K562 (cell line): ENCODE measurements at regions not wholly inside any gene's neighbourhood (a gene's known extent, or its start where the extent isn't known, plus 50 kb on each side); places are given as distances from the start of the nearest gene placed in this dataset.

Experiments
- MYNN ChIP-seq, 2 experiments: sonication (generic); formaldehyde crosslinking in 1 of 2; IDR thresholded peaks; 2 replicates each; pipeline versions ENCODE4 v1.5.0 to v1.6.1; 2016 to 2020; ENCODE audit warnings: antibody characterized with exemption in 1 of 2, missing genetic modification reagents in 1 of 2
- ZNF668 ChIP-seq: fragments of 250-450 bp; sonication (Bioruptor Pico); IDR thresholded peaks from 2 replicates; pipeline ENCODE4 v1.8.0; 2022; ENCODE audit warnings: mild to moderate bottlenecking, inconsistent platforms
- TF ChIP-seq, protein P1 (sequence below): fragments of 450-650 bp; IDR thresholded peaks from 2 replicates; pipeline ENCODE4 v1.6.1; 2016; ENCODE audit warnings: mild to moderate bottlenecking, moderate library complexity

GRCh38 chr10:130474591-130474990 lies 338.4 kb downstream of the GLRX3 start (continued):
- TF ChIP-seq, protein P1, sequence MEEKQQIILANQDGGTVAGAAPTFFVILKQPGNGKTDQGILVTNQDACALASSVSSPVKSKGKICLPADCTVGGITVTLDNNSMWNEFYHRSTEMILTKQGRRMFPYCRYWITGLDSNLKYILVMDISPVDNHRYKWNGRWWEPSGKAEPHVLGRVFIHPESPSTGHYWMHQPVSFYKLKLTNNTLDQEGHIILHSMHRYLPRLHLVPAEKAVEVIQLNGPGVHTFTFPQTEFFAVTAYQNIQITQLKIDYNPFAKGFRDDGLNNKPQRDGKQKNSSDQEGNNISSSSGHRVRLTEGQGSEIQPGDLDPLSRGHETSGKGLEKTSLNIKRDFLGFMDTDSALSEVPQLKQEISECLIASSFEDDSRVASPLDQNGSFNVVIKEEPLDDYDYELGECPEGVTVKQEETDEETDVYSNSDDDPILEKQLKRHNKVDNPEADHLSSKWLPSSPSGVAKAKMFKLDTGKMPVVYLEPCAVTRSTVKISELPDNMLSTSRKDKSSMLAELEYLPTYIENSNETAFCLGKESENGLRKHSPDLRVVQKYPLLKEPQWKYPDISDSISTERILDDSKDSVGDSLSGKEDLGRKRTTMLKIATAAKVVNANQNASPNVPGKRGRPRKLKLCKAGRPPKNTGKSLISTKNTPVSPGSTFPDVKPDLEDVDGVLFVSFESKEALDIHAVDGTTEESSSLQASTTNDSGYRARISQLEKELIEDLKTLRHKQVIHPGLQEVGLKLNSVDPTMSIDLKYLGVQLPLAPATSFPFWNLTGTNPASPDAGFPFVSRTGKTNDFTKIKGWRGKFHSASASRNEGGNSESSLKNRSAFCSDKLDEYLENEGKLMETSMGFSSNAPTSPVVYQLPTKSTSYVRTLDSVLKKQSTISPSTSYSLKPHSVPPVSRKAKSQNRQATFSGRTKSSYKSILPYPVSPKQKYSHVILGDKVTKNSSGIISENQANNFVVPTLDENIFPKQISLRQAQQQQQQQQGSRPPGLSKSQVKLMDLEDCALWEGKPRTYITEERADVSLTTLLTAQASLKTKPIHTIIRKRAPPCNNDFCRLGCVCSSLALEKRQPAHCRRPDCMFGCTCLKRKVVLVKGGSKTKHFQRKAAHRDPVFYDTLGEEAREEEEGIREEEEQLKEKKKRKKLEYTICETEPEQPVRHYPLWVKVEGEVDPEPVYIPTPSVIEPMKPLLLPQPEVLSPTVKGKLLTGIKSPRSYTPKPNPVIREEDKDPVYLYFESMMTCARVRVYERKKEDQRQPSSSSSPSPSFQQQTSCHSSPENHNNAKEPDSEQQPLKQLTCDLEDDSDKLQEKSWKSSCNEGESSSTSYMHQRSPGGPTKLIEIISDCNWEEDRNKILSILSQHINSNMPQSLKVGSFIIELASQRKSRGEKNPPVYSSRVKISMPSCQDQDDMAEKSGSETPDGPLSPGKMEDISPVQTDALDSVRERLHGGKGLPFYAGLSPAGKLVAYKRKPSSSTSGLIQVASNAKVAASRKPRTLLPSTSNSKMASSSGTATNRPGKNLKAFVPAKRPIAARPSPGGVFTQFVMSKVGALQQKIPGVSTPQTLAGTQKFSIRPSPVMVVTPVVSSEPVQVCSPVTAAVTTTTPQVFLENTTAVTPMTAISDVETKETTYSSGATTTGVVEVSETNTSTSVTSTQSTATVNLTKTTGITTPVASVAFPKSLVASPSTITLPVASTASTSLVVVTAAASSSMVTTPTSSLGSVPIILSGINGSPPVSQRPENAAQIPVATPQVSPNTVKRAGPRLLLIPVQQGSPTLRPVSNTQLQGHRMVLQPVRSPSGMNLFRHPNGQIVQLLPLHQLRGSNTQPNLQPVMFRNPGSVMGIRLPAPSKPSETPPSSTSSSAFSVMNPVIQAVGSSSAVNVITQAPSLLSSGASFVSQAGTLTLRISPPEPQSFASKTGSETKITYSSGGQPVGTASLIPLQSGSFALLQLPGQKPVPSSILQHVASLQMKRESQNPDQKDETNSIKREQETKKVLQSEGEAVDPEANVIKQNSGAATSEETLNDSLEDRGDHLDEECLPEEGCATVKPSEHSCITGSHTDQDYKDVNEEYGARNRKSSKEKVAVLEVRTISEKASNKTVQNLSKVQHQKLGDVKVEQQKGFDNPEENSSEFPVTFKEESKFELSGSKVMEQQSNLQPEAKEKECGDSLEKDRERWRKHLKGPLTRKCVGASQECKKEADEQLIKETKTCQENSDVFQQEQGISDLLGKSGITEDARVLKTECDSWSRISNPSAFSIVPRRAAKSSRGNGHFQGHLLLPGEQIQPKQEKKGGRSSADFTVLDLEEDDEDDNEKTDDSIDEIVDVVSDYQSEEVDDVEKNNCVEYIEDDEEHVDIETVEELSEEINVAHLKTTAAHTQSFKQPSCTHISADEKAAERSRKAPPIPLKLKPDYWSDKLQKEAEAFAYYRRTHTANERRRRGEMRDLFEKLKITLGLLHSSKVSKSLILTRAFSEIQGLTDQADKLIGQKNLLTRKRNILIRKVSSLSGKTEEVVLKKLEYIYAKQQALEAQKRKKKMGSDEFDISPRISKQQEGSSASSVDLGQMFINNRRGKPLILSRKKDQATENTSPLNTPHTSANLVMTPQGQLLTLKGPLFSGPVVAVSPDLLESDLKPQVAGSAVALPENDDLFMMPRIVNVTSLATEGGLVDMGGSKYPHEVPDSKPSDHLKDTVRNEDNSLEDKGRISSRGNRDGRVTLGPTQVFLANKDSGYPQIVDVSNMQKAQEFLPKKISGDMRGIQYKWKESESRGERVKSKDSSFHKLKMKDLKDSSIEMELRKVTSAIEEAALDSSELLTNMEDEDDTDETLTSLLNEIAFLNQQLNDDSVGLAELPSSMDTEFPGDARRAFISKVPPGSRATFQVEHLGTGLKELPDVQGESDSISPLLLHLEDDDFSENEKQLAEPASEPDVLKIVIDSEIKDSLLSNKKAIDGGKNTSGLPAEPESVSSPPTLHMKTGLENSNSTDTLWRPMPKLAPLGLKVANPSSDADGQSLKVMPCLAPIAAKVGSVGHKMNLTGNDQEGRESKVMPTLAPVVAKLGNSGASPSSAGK = no peak
- TF ChIP-seq ZNF668 (CRISPR knock-in tag) = no peak
- no peak for TF ChIP-seq MYNN (IDR thresholded peaks at IDR 0.05)
- TF ChIP-seq MYNN (CRISPR knock-in tag; IDR thresholded peaks at IDR 0.05) = no peak
